IMR-90 (cell line): ENCODE measurements at regions not wholly inside any gene's neighbourhood (a gene's known extent, or its start where the extent isn't known, plus 50 kb on each side); places are given as distances from the start of the nearest gene placed in this dataset.

Experiments
- ATAC-seq: fragments of 200-7000 bp; cut with Tn5 transposase; 2 replicates; pipeline ENCODE4 v1.9.1; 2020; ENCODE audit warnings: low read depth, mild to moderate bottlenecking, moderate library complexity
- BruUV-seq: library from RNA; stranded (reverse); fragments of 400-500 nt; replicated peaks from 2 replicates; lab custom pipeline; 2021; lab: Mats Ljungman, UMichigan
- CTCF ChIA-PET: fragments of 300-600 bp; formaldehyde crosslinking; extraction: SDS; loops from one replicate; lab custom pipeline; 2021; ENCODE audit warnings: antibody characterized with exemption; lab: Yijun Ruan, JAX
- POLR2A ChIA-PET: fragments of 300-600 bp; sonication (Branson Sonifier 250); formaldehyde crosslinking; loops from one replicate; lab custom pipeline; 2022; ENCODE audit warnings: antibody characterized with exemption; ENCODE audit not compliant: unreplicated experiment; lab: Charles Lee
- DNase-seq: peaks from one replicate; pipeline ENCODE4 v3.0.0; 2013
- H2AFZ ChIP-seq: replicated peaks from 2 replicates; pipeline ENCODE3; 2013; ENCODE audit warnings: low read length, mild to moderate bottlenecking; ENCODE audit not compliant: poor library complexity
- H2AK5ac ChIP-seq: 2 replicates; pipeline ENCODE4 v1.6.1; 2013; ENCODE audit warnings: low read depth, low read length, inconsistent platforms
- H2AK9ac ChIP-seq: replicated peaks from 2 replicates; pipeline ENCODE3; 2013; ENCODE audit warnings: mild to moderate bottlenecking, low read depth, low read length, moderate library complexity; ENCODE audit not compliant: poor library complexity
- H2BK120ac ChIP-seq: 2 replicates; pipeline ENCODE4 v1.6.1; 2013; ENCODE audit warnings: low read depth, low read length, inconsistent platforms
- H2BK15ac ChIP-seq: 3 replicates; pipeline ENCODE4 v1.6.1; 2013; ENCODE audit warnings: low read depth, low read length, inconsistent platforms
- H2BK20ac ChIP-seq: 2 replicates; pipeline ENCODE4 v1.6.1; 2013; ENCODE audit warnings: low read depth, mild to moderate bottlenecking, inconsistent platforms, low read length, moderate library complexity
- H2BK5ac ChIP-seq: 2 replicates; pipeline ENCODE4 v1.6.1; 2013; ENCODE audit warnings: mild to moderate bottlenecking, low read depth, low read length, inconsistent platforms; ENCODE audit not compliant: poor library complexity, severe bottlenecking
- H3K14ac ChIP-seq: replicated peaks from 2 replicates; pipeline ENCODE4 v1.6.1; 2013; ENCODE audit warnings: low read depth, low read length, inconsistent platforms
- H3K18ac ChIP-seq: 2 replicates; pipeline ENCODE4 v1.6.1; 2013; ENCODE audit warnings: low read depth, low read length, control low read depth
- H3K23ac ChIP-seq: 2 replicates; pipeline ENCODE4 v1.6.1; 2013; ENCODE audit warnings: low read depth, low read length, inconsistent platforms
- H3K27ac ChIP-seq: 2 replicates; pipeline ENCODE4 v1.5.1; 2013; ENCODE audit warnings: mild to moderate bottlenecking, control low read depth, low read length; ENCODE audit not compliant: insufficient read depth
- H3K27me3 ChIP-seq: 2 replicates; pipeline ENCODE4 v1.6.1; 2013; ENCODE audit warnings: low read length; ENCODE audit not compliant: control insufficient read depth, insufficient read depth
- H3K36me3 ChIP-seq: 2 replicates; pipeline ENCODE4 v1.6.1; 2013; ENCODE audit warnings: low read length, mixed read lengths; ENCODE audit not compliant: control insufficient read depth, insufficient read depth
- H3K4ac ChIP-seq: 2 replicates; pipeline ENCODE4 v1.6.1; 2013; ENCODE audit warnings: low read depth, low read length, inconsistent platforms
- H3K4me1 ChIP-seq: 2 replicates; pipeline ENCODE4 v1.6.1; 2013; ENCODE audit warnings: low read length, mixed read lengths; ENCODE audit not compliant: control insufficient read depth, insufficient read depth
- H3K4me2 ChIP-seq: 2 replicates; pipeline ENCODE4 v1.6.1; 2013; ENCODE audit warnings: low read depth, mild to moderate bottlenecking, control low read depth, low read length, moderate library complexity
- H3K4me3 ChIP-seq: 2 replicates; pipeline ENCODE4 v1.5.1; 2013; ENCODE audit warnings: low read depth, mild to moderate bottlenecking, control low read depth, low read length, moderate library complexity; ENCODE audit not compliant: insufficient read depth
- H3K56ac ChIP-seq: 2 replicates; pipeline ENCODE4 v1.6.1; 2013; ENCODE audit warnings: low read length, inconsistent platforms; ENCODE audit not compliant: insufficient read depth; ENCODE audit errors: extremely low read depth
- H3K79me1 ChIP-seq, 2 experiments: 2 replicates each; pipeline ENCODE4 v1.6.1; 2013; ENCODE audit warnings: low read length in 2 of 2, inconsistent platforms in 1 of 2, low read depth in 1 of 2
- H3K9ac ChIP-seq: 2 replicates; pipeline ENCODE4 v1.6.1; 2013; ENCODE audit warnings: low read depth, low read length, control low read depth
- H3K9me1 ChIP-seq: 2 replicates; pipeline ENCODE4 v1.6.1; 2013; ENCODE audit warnings: low read length, inconsistent platforms; ENCODE audit not compliant: insufficient read depth
- H3K9me3 ChIP-seq: 2 replicates; pipeline ENCODE4 v1.6.1; 2013; ENCODE audit warnings: low read length; ENCODE audit not compliant: control insufficient read depth, insufficient read depth
- H4K20me1 ChIP-seq: 2 replicates; pipeline ENCODE4 v1.6.1; 2013; ENCODE audit warnings: low read length, inconsistent platforms; ENCODE audit not compliant: insufficient read depth
- H4K5ac ChIP-seq: 2 replicates; pipeline ENCODE4 v1.6.1; 2013; ENCODE audit warnings: mild to moderate bottlenecking, low read depth, low read length, control low read depth
- H4K8ac ChIP-seq, 2 experiments: 2 replicates each; pipeline ENCODE4 v1.6.1; 2013; ENCODE audit warnings: low read depth in 2 of 2, low read length in 2 of 2, control low read depth in 1 of 2, inconsistent platforms in 1 of 2
- H4K91ac ChIP-seq: 2 replicates; pipeline ENCODE4 v1.6.1; 2013; ENCODE audit warnings: low read depth, low read length, inconsistent platforms; ENCODE audit not compliant: insufficient read depth
- CEBPB ChIP-seq: IDR thresholded peaks from 2 replicates; pipeline ENCODE4 v1.6.1; 2012; ENCODE audit warnings: low read depth, low read length, improper control_type of control experiment
- CHD1 ChIP-seq: IDR thresholded peaks from 2 replicates; pipeline ENCODE4 v1.6.1; 2012; ENCODE audit warnings: low read depth, low read length, improper control_type of control experiment
- FOS ChIP-seq: fragments of 150-350 bp; IDR thresholded peaks from 2 replicates; pipeline ENCODE4 v1.6.1; 2016; ENCODE audit warnings: low read depth, low read length
- MXI1 ChIP-seq: IDR thresholded peaks from 2 replicates; pipeline ENCODE4 v1.6.1; 2012; ENCODE audit warnings: low read depth, mild to moderate bottlenecking, low read length, moderate library complexity, borderline replicate concordance
- RCOR1 ChIP-seq: IDR thresholded peaks from 2 replicates; pipeline ENCODE4 v1.6.1; 2012; ENCODE audit warnings: mild to moderate bottlenecking, low read length, improper control_type of control experiment; ENCODE audit not compliant: insufficient replicate concordance
- SMC3 ChIP-seq: fragments of 150-350 bp; IDR thresholded peaks from 2 replicates; pipeline ENCODE4 v1.6.1; 2016; ENCODE audit warnings: low read depth, mild to moderate bottlenecking, antibody characterized with exemption, low read length, moderate library complexity
- WGBS, 2 experiments: methylation state at CpG; one replicate each; pipeline versions ENCODE4 v1.1.5 to v1.1.7; 2013; ENCODE audit warnings: missing lambda C conversion rate in 2 of 2; ENCODE audit not compliant: insufficient read length in 1 of 2; ENCODE audit errors: extremely low coverage in 2 of 2; 5-methylcytosine and 5-hydroxymethylcytosine counted together
- dilution Hi-C: fragments of 300-500 bp; cut with HindIII; formaldehyde crosslinking; loops from one replicate; pipeline ENCODE4 v1.14.3; 2018; ENCODE audit warnings: low sequenced_read_pairs; ENCODE audit not compliant: unreplicated experiment
- in situ Hi-C: fragments of 300-500 bp; cut with MboI; formaldehyde crosslinking; loops from 3 replicates; pipeline ENCODE4 v1.14.3; 2019; ENCODE audit warnings: low sequenced_read_pairs, inconsistent platforms, mixed read lengths
- intact Hi-C: fragments of 100-400 bp; cut with micrococcal nuclease; formaldehyde crosslinking; loops from 2 replicates; pipeline ENCODE4 v1.10.0; 2022
- TF ChIP-seq, protein P1 (sequence below): fragments of 150-350 bp; IDR thresholded peaks from 2 replicates; pipeline ENCODE4 v1.6.1; 2017; ENCODE audit warnings: mild to moderate bottlenecking, antibody characterized with exemption, low read length, low read depth
- TF ChIP-seq, protein P2 (sequence below): conservative IDR thresholded peaks from 2 replicates; pipeline ENCODE4 v1.5.1; 2012; ENCODE audit warnings: mild to moderate bottlenecking, low read depth, low read length, improper control_type of control experiment

DNA sequence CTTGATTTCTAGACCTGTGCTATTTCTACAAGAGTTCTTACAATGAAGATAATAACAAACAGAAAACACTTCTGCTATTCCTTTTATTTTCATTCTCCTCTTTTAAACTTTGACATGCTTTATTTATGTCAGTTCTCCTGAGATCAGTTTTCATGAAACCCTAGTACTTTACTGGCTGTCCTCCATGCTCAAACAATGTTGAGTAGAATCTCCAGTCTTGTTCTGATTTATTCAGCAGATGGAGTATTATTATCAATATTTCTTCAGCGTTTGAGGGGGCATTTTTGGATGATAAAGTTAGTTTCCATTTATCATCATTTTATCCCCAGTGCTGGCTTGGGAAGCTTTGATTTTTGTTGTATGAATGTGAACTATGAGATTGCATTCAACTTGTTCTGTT lies 85.9 kb upstream of the WARS2 start:
- CTCF ChIA-PET, result no interaction called here
- DNase-seq, result no peak
- Histone ChIP-seq H2AK5ac (no peak overlapping the region), H3K9me3 (no peaks in the 10 kb centered on the region), H3K27ac (no peak overlapping the region), H4K5ac (no peak overlapping the region), H4K20me1 (no peaks in the 10 kb centered on the region), H3K9ac (no peak overlapping the region), H4K8ac (no peak overlapping the region), H3K4me1 (no peaks in the 10 kb centered on the region; the same call in 1 of the 2 replicates), H4K91ac (no peak overlapping the region), H2AK9ac (no peak overlapping the region), H3K9me1 (no peaks in the 10 kb centered on the region), H2AFZ (no peak overlapping the region), H2BK15ac (no peak overlapping the region), H3K23ac (no peak overlapping the region), H3K79me1 (no peaks in the 10 kb centered on the region), H2BK20ac (no peak overlapping the region), H3K14ac (no peak overlapping the region), H3K4me2 (no peak overlapping the region), H3K4me3 (no peak overlapping the region), H2BK5ac (no peak overlapping the region), H3K27me3 (no peaks in the 10 kb centered on the region), H3K4ac (no peak overlapping the region), H2BK120ac (no peak overlapping the region), H3K56ac (no peak overlapping the region), H3K36me3 (no peaks in the 10 kb centered on the region), H3K18ac (no peak overlapping the region)
- TF ChIP-seq SMC3 (no peak), MXI1 (no peak), CEBPB (no peak), RCOR1 (no peak), CHD1 (no peak), FOS (no peak)
- TF ChIP-seq, protein P1, sequence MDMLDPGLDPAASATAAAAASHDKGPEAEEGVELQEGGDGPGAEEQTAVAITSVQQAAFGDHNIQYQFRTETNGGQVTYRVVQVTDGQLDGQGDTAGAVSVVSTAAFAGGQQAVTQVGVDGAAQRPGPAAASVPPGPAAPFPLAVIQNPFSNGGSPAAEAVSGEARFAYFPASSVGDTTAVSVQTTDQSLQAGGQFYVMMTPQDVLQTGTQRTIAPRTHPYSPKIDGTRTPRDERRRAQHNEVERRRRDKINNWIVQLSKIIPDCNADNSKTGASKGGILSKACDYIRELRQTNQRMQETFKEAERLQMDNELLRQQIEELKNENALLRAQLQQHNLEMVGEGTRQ, result no peak
- TF ChIP-seq, protein P2, sequence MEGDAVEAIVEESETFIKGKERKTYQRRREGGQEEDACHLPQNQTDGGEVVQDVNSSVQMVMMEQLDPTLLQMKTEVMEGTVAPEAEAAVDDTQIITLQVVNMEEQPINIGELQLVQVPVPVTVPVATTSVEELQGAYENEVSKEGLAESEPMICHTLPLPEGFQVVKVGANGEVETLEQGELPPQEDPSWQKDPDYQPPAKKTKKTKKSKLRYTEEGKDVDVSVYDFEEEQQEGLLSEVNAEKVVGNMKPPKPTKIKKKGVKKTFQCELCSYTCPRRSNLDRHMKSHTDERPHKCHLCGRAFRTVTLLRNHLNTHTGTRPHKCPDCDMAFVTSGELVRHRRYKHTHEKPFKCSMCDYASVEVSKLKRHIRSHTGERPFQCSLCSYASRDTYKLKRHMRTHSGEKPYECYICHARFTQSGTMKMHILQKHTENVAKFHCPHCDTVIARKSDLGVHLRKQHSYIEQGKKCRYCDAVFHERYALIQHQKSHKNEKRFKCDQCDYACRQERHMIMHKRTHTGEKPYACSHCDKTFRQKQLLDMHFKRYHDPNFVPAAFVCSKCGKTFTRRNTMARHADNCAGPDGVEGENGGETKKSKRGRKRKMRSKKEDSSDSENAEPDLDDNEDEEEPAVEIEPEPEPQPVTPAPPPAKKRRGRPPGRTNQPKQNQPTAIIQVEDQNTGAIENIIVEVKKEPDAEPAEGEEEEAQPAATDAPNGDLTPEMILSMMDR, result no peak
- intact Hi-C loops (no loop called here), dilution Hi-C loops (no loop called here), in situ Hi-C loops (no loop called here)
- POLR2A ChIA-PET, result no interaction called here
- no TSS peak for BruUV-seq
- ATAC-seq, result no peak
- WGBS, 2 experiments, result no CpG with 5 or more reads among the region's 1 CpG
